ENCODE measurements at regions not wholly inside any gene's neighbourhood (a gene's known extent, or its start where the extent isn't known, plus 50 kb on each side); places are given as distances from the start of the nearest gene placed in this dataset.
A peak's percentile ranks its signal among the peaks of the same experiment; 100 is the strongest.

DNA sequence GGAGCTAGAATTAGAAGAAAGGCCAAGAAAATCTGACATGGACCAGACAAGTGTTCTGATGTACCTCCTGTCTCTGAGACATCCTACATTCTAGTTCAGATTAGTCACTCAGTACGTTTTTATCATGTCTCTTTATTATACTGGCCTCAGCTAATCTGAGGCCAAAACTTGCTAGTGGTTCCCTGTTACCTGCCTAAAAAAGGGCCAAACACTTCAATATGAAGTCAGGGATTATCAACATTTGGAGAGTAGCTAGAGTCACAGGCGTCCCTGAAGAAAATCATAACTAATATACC lies 587.4 kb downstream of the PRELID2 start:
- DNase-seq (ENCODE audit: low spot score in 2 of 2, unreplicated experiment in 2 of 2) = no peak
- Mint-ChIP-seq H3K9me3 (no peaks in the 10 kb centered on the region), H3K36me3 (no peaks in the 10 kb centered on the region), H3K27ac (no peak overlapping the region), H3K27me3 (ENCODE audit: low read depth) (no peaks in the 10 kb centered on the region), H3K4me3 (no peak overlapping the region), H3K4me1 (peaks cover 37% of the 10 kb centered on the region)
- TF ChIP-seq, protein P1, sequence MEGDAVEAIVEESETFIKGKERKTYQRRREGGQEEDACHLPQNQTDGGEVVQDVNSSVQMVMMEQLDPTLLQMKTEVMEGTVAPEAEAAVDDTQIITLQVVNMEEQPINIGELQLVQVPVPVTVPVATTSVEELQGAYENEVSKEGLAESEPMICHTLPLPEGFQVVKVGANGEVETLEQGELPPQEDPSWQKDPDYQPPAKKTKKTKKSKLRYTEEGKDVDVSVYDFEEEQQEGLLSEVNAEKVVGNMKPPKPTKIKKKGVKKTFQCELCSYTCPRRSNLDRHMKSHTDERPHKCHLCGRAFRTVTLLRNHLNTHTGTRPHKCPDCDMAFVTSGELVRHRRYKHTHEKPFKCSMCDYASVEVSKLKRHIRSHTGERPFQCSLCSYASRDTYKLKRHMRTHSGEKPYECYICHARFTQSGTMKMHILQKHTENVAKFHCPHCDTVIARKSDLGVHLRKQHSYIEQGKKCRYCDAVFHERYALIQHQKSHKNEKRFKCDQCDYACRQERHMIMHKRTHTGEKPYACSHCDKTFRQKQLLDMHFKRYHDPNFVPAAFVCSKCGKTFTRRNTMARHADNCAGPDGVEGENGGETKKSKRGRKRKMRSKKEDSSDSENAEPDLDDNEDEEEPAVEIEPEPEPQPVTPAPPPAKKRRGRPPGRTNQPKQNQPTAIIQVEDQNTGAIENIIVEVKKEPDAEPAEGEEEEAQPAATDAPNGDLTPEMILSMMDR (IDR thresholded peaks at IDR 0.05; ENCODE audit: unreplicated experiment) = no peak

DNA sequence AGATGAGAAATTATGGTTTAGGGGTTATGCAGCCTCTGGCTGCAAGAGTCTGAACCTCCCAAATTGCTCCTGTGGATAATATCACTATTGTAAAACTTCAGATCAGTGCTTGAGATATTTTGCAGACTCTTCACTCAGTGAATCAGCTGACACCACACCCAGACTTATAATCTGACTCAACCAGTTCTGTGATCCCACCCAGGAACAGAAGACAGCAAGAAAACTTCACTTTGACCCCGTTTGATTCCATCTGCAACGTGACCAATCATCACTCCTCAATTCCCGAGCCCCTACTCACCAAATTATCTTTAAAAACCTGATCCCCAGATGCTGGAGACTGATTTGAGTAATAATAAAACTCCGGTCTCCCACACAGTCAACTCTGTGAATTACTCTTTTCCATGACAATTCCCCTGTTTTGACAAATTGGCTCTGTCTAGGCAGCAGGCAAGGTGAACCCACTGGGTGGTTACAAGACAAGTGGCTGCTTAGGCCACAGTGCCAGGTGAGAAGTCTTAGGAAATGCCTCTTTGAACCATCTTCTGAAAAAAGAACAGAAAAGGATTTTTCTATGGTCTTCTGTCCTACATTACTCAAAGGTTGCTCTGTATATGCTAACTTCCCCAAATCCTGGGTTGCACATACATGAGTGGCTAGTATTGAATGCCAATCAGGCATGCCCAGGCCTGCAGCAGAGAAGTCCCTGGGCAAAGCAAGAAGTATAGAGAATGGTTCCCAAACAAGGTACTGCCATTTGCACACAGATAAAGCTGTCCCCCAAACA lies 588.0 kb downstream of the PRELID2 start:
- Mint-ChIP-seq H3K4me1 (peaks cover 37% of the 10 kb centered on the region), H3K4me3 (no peak overlapping the region), H3K9me3 (no peaks in the 10 kb centered on the region), H3K27me3 (ENCODE audit: low read depth) (no peaks in the 10 kb centered on the region), H3K36me3 (no peaks in the 10 kb centered on the region), H3K27ac (peak overlapping the region; percentile 44)
- TF ChIP-seq, protein P1 (IDR thresholded peaks at IDR 0.05; ENCODE audit: unreplicated experiment) = no peak
- DNase-seq (ENCODE audit: low spot score in 2 of 2, unreplicated experiment in 2 of 2) = no peak

DNA sequence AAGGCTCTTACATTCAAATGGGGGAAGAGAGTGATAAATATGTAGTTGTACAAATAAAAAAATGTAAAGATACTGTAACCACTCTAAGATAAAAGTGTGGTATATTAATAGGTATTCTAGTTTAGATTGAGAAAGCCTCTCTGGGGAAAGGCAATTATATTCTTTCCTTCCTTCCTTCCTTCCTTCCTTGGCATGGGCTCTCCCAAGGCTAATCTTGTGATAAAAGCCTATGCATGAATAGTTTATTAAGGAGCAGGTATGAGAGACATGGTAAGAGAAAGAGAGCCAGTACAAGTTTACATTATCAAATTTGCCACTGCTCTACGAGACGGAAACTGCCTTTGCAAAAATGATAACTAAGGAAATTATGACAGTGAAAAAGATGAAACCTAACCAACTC lies 588.8 kb downstream of the PRELID2 start:
- no peak overlapping the region for H3K4me3 Mint-ChIP-seq
- no peaks in the 10 kb centered on the region for H3K27me3 Mint-ChIP-seq (ENCODE audit: low read depth)
- H3K36me3 Mint-ChIP-seq = no peaks in the 10 kb centered on the region
- H3K27ac Mint-ChIP-seq = no peak overlapping the region
- H3K9me3 Mint-ChIP-seq = no peaks in the 10 kb centered on the region
- TF ChIP-seq, protein P1 (IDR thresholded peaks at IDR 0.05; ENCODE audit: unreplicated experiment) = no peak
- H3K4me1 Mint-ChIP-seq = peaks cover 37% of the 10 kb centered on the region
- DNase-seq (ENCODE audit: low spot score in 2 of 2, unreplicated experiment in 2 of 2) = no peak

DNA sequence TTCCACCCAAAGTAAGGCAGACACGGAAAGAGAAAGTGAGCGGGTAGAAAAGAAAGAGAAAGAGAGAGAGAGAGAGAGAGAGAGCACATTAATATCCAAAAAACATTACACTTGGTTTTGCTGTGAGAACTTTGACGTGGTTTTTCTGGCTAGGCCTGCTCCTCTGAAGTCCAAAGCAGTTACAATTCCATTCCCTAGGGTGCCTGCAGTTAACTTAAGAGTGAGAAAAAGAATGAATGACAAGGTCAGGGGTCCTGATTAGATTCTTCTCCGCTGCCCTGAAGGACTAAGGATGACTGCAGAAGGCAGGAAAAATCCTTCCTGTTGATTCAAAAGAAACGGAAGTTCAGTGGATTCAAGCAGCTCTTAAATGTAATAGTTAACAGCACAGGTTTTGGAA lies 589.8 kb downstream of the PRELID2 start:
- TF ChIP-seq, protein P1 (IDR thresholded peaks at IDR 0.05; ENCODE audit: unreplicated experiment) = no peak
- Mint-ChIP-seq H3K27ac (peak overlapping the region; percentile 87), H3K4me3 (no peak overlapping the region), H3K27me3 (ENCODE audit: low read depth) (no peaks in the 10 kb centered on the region), H3K9me3 (no peaks in the 10 kb centered on the region), H3K4me1 (peaks cover 37% of the 10 kb centered on the region), H3K36me3 (no peaks in the 10 kb centered on the region)
- no peak for DNase-seq (ENCODE audit: low spot score in 2 of 2, unreplicated experiment in 2 of 2)

DNA sequence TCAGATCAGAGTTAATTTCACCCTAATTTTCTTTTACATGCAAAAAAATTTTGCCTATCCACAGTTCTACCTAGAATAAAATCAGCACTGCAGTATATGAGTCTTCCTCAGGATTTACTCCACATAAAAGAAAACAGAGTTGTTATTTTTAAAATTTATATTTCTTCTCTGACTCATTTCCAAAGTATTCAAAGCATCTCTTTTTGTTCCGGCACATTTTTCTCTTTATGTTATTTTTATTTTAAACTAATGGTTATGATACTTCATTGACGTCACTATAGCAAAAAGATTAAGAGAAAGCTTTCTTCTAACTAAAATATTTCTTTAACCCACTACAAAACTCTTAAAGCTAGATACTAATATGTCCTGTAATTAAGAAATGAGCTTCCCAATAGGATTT lies 590.4 kb downstream of the PRELID2 start:
- Mint-ChIP-seq H3K27me3 (ENCODE audit: low read depth) (no peaks in the 10 kb centered on the region), H3K9me3 (no peaks in the 10 kb centered on the region), H3K4me1 (peaks cover 35% of the 10 kb centered on the region), H3K36me3 (no peaks in the 10 kb centered on the region), H3K4me3 (no peak overlapping the region), H3K27ac (peak overlapping the region; percentile 87)
- TF ChIP-seq, protein P1 (IDR thresholded peaks at IDR 0.05; ENCODE audit: unreplicated experiment) = no peak
- DNase-seq (ENCODE audit: low spot score in 2 of 2, unreplicated experiment in 2 of 2) = no peak

DNA sequence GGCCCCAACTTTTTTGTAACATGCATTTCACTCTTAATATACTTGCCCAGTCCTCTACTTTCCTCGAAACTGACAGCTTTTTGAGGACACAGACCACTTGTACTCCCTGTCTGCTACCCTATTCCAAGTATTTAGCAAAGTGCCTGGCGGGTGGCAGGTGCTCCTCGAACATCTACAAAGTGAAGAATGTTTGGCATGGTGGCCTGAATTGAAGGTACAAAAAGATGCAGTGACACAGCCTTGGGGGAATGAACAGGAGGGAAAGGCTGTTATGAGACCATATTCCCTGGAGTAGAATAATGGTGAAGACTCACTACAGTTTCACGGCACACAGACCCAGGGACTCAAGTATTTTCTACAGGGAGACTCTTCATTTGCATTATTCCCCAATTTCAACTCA lies 590.9 kb downstream of the PRELID2 start:
- no peak for DNase-seq (ENCODE audit: low spot score in 2 of 2, unreplicated experiment in 2 of 2)
- no peaks in the 10 kb centered on the region for H3K36me3 Mint-ChIP-seq
- no peaks in the 10 kb centered on the region for H3K9me3 Mint-ChIP-seq
- no peak overlapping the region for H3K27ac Mint-ChIP-seq
- no peaks in the 10 kb centered on the region for H3K27me3 Mint-ChIP-seq (ENCODE audit: low read depth)
- TF ChIP-seq, protein P1 (IDR thresholded peaks at IDR 0.05; ENCODE audit: unreplicated experiment) = no peak
- peaks cover 33% of the 10 kb centered on the region for H3K4me1 Mint-ChIP-seq
- no peak overlapping the region for H3K4me3 Mint-ChIP-seq

All from mesothelial cell of epicardium (in vitro differentiated cells).